BJ (cell line): ENCODE measurements at regions not wholly inside any gene's neighbourhood (a gene's known extent, or its start where the extent isn't known, plus 50 kb on each side); places are given as distances from the start of the nearest gene placed in this dataset.

Experiments used
- CTCF ChIA-PET: fragments of 350-600 bp; formaldehyde crosslinking; extraction: SDS; loops from one replicate; lab custom pipeline; 2021; ENCODE audit warnings: antibody characterized with exemption, inconsistent platforms; lab: Yijun Ruan, JAX
- POLR2A ChIA-PET: fragments of 300-600 bp; sonication (Branson Sonifier 250); formaldehyde crosslinking; extraction: SDS; loops from one replicate; lab custom pipeline; 2021; ENCODE audit warnings: antibody characterized with exemption; lab: Charles Lee
- DNase-seq: peaks from one replicate; pipeline ENCODE4 v3.0.0-alpha.2; 2011; ENCODE audit warnings: low read depth
- H3K27me3 ChIP-seq: 2 replicates; pipeline ENCODE4 v1.6.0; 2011; ENCODE audit warnings: low read length; ENCODE audit not compliant: control insufficient read depth, insufficient read depth
- H3K36me3 ChIP-seq: 2 replicates; pipeline ENCODE4 v1.5.1; 2011; ENCODE audit warnings: low read length; ENCODE audit not compliant: control insufficient read depth, insufficient read depth
- H3K4me3 ChIP-seq: 2 replicates; pipeline ENCODE4 v1.5.1; 2011; ENCODE audit warnings: low read depth, mild to moderate bottlenecking, control low read depth, low read length
- CTCF ChIP-seq: IDR thresholded peaks from 2 replicates; pipeline ENCODE4 v1.5.1; 2011; ENCODE audit warnings: low read depth, mild to moderate bottlenecking, control low read depth, inconsistent platforms, low read length, moderate library complexity; ENCODE audit not compliant: insufficient read depth

- ChIA-PET CTCF (no interaction called here), POLR2A (no interaction called here)
- Histone ChIP-seq H3K36me3 (no peaks in the 10 kb centered on the region), H3K4me3 (no peak overlapping the region), H3K27me3 (no peaks in the 10 kb centered on the region)
- TF ChIP-seq CTCF, result no peak
- no peak for DNase-seq
Measured at GRCh38 chr9:27632254-27632653, 59.0 kb upstream of the C9orf72 start.

GRCh38 chr9:27633764-27634163 lies 60.5 kb upstream of the C9orf72 start:
- CTCF ChIA-PET, result no interaction called here
- POLR2A ChIA-PET, result no interaction called here
- TF ChIP-seq CTCF, result no peak
- no peaks in the 10 kb centered on the region for H3K36me3 ChIP-seq
- no peaks in the 10 kb centered on the region for H3K27me3 ChIP-seq
- no peak for DNase-seq
- no peak overlapping the region for H3K4me3 ChIP-seq

- Histone ChIP-seq H3K36me3 (no peaks in the 10 kb centered on the region), H3K27me3 (no peaks in the 10 kb centered on the region), H3K4me3 (no peak overlapping the region)
- TF ChIP-seq CTCF, result no peak
- no peak for DNase-seq
- CTCF ChIA-PET, result no interaction called here
- POLR2A ChIA-PET, result no interaction called here
Measured at GRCh38 chr9:27634879-27635278, 61.6 kb upstream of the C9orf72 start.

GRCh38 chr9:27638716-27639115 lies 65.4 kb upstream of the C9orf72 start:
- no peak for TF ChIP-seq CTCF
- H3K4me3 ChIP-seq, result no peak overlapping the region
- ChIA-PET CTCF (no interaction called here), POLR2A (no interaction called here)
- no peaks in the 10 kb centered on the region for H3K36me3 ChIP-seq
- H3K27me3 ChIP-seq, result no peaks in the 10 kb centered on the region
- DNase-seq, result no peak

GRCh38 chr9:27645161-27645840 lies 72.0 kb upstream of the C9orf72 start:
- H3K4me3 ChIP-seq, result no peak overlapping the region
- CTCF ChIA-PET, result no interaction called here
- no peak for TF ChIP-seq CTCF
- POLR2A ChIA-PET, result no interaction called here
- H3K27me3 ChIP-seq, result no peaks in the 10 kb centered on the region
- DNase-seq, result no peak
- H3K36me3 ChIP-seq, result no peaks in the 10 kb centered on the region
